ENCODE measurements at regions not wholly inside any gene's neighbourhood (a gene's known extent, or its start where the extent isn't known, plus 50 kb on each side); places are given as distances from the start of the nearest gene placed in this dataset.
"Not testable (repeated sequence)": the region's sequence is repeated elsewhere in the genome, so short reads cannot be mapped to it uniquely, and the experiment has no call there.

DNA sequence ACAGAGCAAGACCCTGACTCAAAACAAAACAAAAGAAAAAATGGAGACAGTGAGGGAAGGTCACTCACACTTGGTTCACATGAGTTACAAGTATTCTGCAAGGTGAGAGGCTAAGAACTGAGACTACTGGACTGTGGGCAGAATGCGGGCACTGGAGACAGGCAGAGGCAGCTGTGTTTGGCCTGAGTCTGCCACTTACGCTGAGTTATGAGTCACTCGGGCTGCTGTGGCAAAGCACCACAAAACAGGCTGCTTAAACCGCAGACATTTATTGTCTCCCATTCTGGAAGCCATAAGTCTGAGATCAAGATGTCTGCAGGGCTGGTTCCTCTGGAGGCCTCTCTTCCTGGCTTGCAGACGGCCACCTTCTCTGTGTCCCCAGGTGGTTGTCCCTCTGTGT lies 122.8 kb downstream of the SHANK2 start:
- TF ChIP-seq, protein P1, sequence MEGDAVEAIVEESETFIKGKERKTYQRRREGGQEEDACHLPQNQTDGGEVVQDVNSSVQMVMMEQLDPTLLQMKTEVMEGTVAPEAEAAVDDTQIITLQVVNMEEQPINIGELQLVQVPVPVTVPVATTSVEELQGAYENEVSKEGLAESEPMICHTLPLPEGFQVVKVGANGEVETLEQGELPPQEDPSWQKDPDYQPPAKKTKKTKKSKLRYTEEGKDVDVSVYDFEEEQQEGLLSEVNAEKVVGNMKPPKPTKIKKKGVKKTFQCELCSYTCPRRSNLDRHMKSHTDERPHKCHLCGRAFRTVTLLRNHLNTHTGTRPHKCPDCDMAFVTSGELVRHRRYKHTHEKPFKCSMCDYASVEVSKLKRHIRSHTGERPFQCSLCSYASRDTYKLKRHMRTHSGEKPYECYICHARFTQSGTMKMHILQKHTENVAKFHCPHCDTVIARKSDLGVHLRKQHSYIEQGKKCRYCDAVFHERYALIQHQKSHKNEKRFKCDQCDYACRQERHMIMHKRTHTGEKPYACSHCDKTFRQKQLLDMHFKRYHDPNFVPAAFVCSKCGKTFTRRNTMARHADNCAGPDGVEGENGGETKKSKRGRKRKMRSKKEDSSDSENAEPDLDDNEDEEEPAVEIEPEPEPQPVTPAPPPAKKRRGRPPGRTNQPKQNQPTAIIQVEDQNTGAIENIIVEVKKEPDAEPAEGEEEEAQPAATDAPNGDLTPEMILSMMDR (IDR thresholded peaks at IDR 0.05; ENCODE audit: low read depth, low read length, missing control alignments), result no peak

DNA sequence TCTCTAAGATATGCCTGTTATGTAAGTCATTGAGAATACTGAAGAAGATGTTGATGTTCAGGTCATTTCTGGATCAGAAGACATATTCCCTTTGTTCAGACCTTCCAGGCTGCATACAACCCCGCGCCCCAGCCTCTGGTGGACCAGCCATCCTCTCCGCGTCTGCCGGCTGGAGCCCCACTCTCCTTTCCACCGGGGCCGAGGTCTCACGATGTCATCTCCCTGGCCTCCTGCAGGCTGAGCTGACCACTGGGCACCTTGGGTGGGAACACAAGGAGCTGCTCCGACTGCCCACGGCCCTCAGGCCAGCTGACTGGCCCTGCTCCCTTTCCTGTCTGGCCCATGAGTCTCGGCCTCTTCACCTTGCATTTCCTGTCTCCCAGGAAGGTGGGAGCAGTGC lies 124.6 kb downstream of the SHANK2 start:
- TF ChIP-seq, protein P1 (IDR thresholded peaks at IDR 0.05; ENCODE audit: low read depth, low read length, missing control alignments), result no peak
- in situ Hi-C loops (cut with HindIII; ENCODE audit: low sequenced_read_pairs), result no loop called here
- no peak for DNase-seq (ENCODE audit: low read depth)
- H3K4me3 ChIP-seq (ENCODE audit: low read depth, low read length), result no peak overlapping the region

More for the DNA sequence above, 122.8 kb downstream of the SHANK2 start:
- no peak for DNase-seq (ENCODE audit: low read depth)
- in situ Hi-C loops (cut with HindIII; ENCODE audit: low sequenced_read_pairs), result no loop called here
- no peak overlapping the region for H3K4me3 ChIP-seq (ENCODE audit: low read depth, low read length)

- H3K4me3 ChIP-seq (ENCODE audit: low read depth, low read length); DNase-seq (ENCODE audit: low read depth); in situ Hi-C loops (cut with HindIII; ENCODE audit: low sequenced_read_pairs): not testable (repeated sequence)
Observed at GRCh38 chr11:71126401-71126800, 126.0 kb downstream of the SHANK2 start.

DNA sequence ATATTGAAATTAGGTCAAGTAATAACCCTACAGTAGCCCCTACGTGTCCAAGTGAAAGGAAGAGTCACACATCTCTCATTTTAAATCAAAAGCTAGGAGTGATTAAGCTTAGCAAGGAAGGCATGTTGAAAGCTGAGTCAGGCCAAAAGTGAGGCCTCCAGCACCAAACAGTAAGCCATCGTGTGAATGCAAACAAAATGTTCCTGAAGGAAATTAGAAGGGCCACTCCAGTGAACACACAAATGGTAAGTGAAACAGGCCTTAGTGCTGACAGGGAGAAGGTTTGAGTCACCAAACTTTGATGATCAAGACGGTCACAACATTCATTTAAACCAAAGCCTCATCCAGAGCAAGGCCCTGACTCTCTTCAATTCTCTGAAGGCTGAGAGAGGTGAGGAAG lies 127.2 kb downstream of the SHANK2 start:
- no peak for DNase-seq (ENCODE audit: low read depth)
- TF ChIP-seq, protein P1 (IDR thresholded peaks at IDR 0.05; ENCODE audit: low read depth, low read length, missing control alignments), result no peak
- no peak overlapping the region for H3K4me3 ChIP-seq (ENCODE audit: low read depth, low read length)
- in situ Hi-C loops (cut with HindIII; ENCODE audit: low sequenced_read_pairs), result no loop called here

GRCh38 chr11:71124127-71124526 lies 128.2 kb downstream of the SHANK2 start:
- no peak for DNase-seq (ENCODE audit: low read depth)
- TF ChIP-seq, protein P1 (IDR thresholded peaks at IDR 0.05; ENCODE audit: low read depth, low read length, missing control alignments), result no peak
- no peak overlapping the region for H3K4me3 ChIP-seq (ENCODE audit: low read depth, low read length)
- in situ Hi-C loops (cut with HindIII; ENCODE audit: low sequenced_read_pairs), result no loop called here

DNA sequence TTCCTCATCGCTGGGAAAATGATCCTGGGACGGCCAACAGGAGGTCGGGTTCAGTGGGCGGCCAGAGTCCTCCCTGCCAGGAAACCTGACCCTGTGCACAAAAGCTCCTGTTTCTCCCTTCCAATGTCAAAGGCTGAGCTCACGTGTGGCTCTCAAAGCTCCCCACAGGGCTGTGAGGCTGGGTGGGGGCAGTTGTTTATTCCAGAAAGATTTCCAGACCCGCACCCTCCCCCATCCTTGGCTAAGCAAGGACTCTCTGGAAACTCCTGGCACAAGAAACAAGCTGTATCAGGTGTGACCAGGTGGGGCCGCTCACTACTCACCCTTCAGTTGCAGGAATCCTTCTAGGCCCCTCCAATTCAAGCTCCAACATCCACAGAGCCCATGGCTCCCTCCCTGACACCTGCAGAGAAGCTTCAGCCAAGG lies 131.9 kb downstream of the SHANK2 start:
- no peak overlapping the region for H3K4me3 ChIP-seq (ENCODE audit: low read depth, low read length)
- no peak for DNase-seq (ENCODE audit: low read depth)
- TF ChIP-seq, protein P1 (IDR thresholded peaks at IDR 0.05; ENCODE audit: low read depth, low read length, missing control alignments), result no peak
- in situ Hi-C loops (cut with HindIII; ENCODE audit: low sequenced_read_pairs), result no loop called here

- DNase-seq (ENCODE audit: low read depth), result no peak
- in situ Hi-C loops (cut with HindIII; ENCODE audit: low sequenced_read_pairs), result no loop called here
- no peak overlapping the region for H3K4me3 ChIP-seq (ENCODE audit: low read depth, low read length)
- TF ChIP-seq, protein P1 (IDR thresholded peaks at IDR 0.05; ENCODE audit: low read depth, low read length, missing control alignments), result no peak
Observed at GRCh38 chr11:71119656-71120269, 132.6 kb downstream of the SHANK2 start.
